KMS-11 (cell line): ENCODE measurements at regions not wholly inside any gene's neighbourhood (a gene's known extent, or its start where the extent isn't known, plus 50 kb on each side); places are given as distances from the start of the nearest gene placed in this dataset.

Experiments
- H2AFZ ChIP-seq: fragments of 200-600 bp; sonication (generic); 2 replicates; pipeline ENCODE4 v1.6.1; 2016; ENCODE audit warnings: antibody characterized with exemption, mixed run types, low read depth
- H3K27ac ChIP-seq: fragments of 200-600 bp; sonication (generic); 2 replicates; pipeline ENCODE4 v1.6.1; 2016; ENCODE audit warnings: mild to moderate bottlenecking, mixed run types
- H3K27me3 ChIP-seq: fragments of 200-600 bp; sonication (generic); 2 replicates; pipeline ENCODE4 v1.6.1; 2017; ENCODE audit warnings: mild to moderate bottlenecking, low read depth, mixed run types, moderate library complexity; ENCODE audit not compliant: insufficient read depth
- H3K36me3 ChIP-seq: fragments of 200-600 bp; sonication (generic); 2 replicates; pipeline ENCODE4 v1.6.1; 2017; ENCODE audit warnings: mild to moderate bottlenecking, mixed run types; ENCODE audit not compliant: insufficient read depth
- H3K4me1 ChIP-seq: fragments of 200-600 bp; sonication (generic); 2 replicates; pipeline ENCODE4 v1.6.1; 2016; ENCODE audit warnings: mild to moderate bottlenecking, low read depth, mixed run types; ENCODE audit not compliant: poor library complexity, severe bottlenecking
- H3K4me2 ChIP-seq: fragments of 200-600 bp; sonication (generic); 2 replicates; pipeline ENCODE4 v1.7.0; 2016; ENCODE audit warnings: mild to moderate bottlenecking, mixed run types
- H3K4me3 ChIP-seq: fragments of 200-600 bp; sonication (generic); IDR thresholded peaks from 2 replicates; pipeline ENCODE4 v1.6.1; 2017; ENCODE audit warnings: low read depth, low read length, mixed read lengths; ENCODE audit not compliant: insufficient read depth
- H3K79me2 ChIP-seq: fragments of 200-600 bp; sonication (generic); 2 replicates; pipeline ENCODE4 v1.6.1; 2016; ENCODE audit warnings: low read depth, mixed run types; ENCODE audit not compliant: insufficient read depth
- H3K9ac ChIP-seq: fragments of 200-600 bp; sonication (generic); 2 replicates; pipeline ENCODE4 v1.6.1; 2016; ENCODE audit warnings: mild to moderate bottlenecking, mixed run types
- H4K20me1 ChIP-seq: fragments of 200-600 bp; sonication (generic); 2 replicates; pipeline ENCODE4 v1.6.1; 2016; ENCODE audit warnings: mild to moderate bottlenecking, mixed run types; ENCODE audit not compliant: insufficient read depth
- CTCF ChIP-seq: fragments of 200-600 bp; sonication (generic); conservative IDR thresholded peaks from 2 replicates; pipeline ENCODE4 v1.6.1; 2017; ENCODE audit warnings: low read depth, mild to moderate bottlenecking, antibody characterized with exemption, low read length, moderate library complexity, mixed read lengths

- Histone ChIP-seq H4K20me1 (no peaks in the 10 kb centered on the region), H3K4me3 (no peak overlapping the region), H3K9ac (no peak overlapping the region), H2AFZ (no peak overlapping the region), H3K79me2 (no peaks in the 10 kb centered on the region), H3K4me1 (no peaks in the 10 kb centered on the region), H3K27me3 (no peaks in the 10 kb centered on the region), H3K4me2 (no peak overlapping the region), H3K36me3 (no peaks in the 10 kb centered on the region), H3K27ac (no peak overlapping the region)
- no peak for TF ChIP-seq CTCF
Measured at GRCh38 chr1:56197946-56198345, 381.4 kb downstream of the PLPP3 start.

GRCh38 chr1:56196839-56197238 is 382.5 kb downstream of the PLPP3 start:
- Histone ChIP-seq H3K9ac (no peak overlapping the region), H3K4me1 (no peaks in the 10 kb centered on the region), H3K4me2 (no peak overlapping the region), H3K36me3 (no peaks in the 10 kb centered on the region), H4K20me1 (no peaks in the 10 kb centered on the region), H3K4me3 (no peak overlapping the region), H3K27me3 (no peaks in the 10 kb centered on the region), H2AFZ (no peak overlapping the region), H3K27ac (no peak overlapping the region), H3K79me2 (no peaks in the 10 kb centered on the region)
- no peak for TF ChIP-seq CTCF

GRCh38 chr1:56194701-56195300 is 384.6 kb downstream of the PLPP3 start:
- TF ChIP-seq CTCF = no peak
- H3K4me3 ChIP-seq = no peak overlapping the region
- H3K4me1 ChIP-seq = no peaks in the 10 kb centered on the region
- H3K27me3 ChIP-seq = no peaks in the 10 kb centered on the region
- no peak overlapping the region for H3K27ac ChIP-seq
- no peak overlapping the region for H3K4me2 ChIP-seq
- H3K9ac ChIP-seq = no peak overlapping the region
- H4K20me1 ChIP-seq = no peaks in the 10 kb centered on the region
- no peaks in the 10 kb centered on the region for H3K79me2 ChIP-seq
- no peaks in the 10 kb centered on the region for H3K36me3 ChIP-seq
- H2AFZ ChIP-seq = no peak overlapping the region

GRCh38 chr1:56193656-56194055 is 385.7 kb downstream of the PLPP3 start:
- Histone ChIP-seq H3K4me2 (no peak overlapping the region), H2AFZ (no peak overlapping the region), H3K27ac (no peak overlapping the region), H4K20me1 (no peaks in the 10 kb centered on the region), H3K4me1 (no peaks in the 10 kb centered on the region), H3K36me3 (no peaks in the 10 kb centered on the region), H3K4me3 (no peak overlapping the region), H3K27me3 (no peaks in the 10 kb centered on the region), H3K9ac (no peak overlapping the region), H3K79me2 (no peaks in the 10 kb centered on the region)
- TF ChIP-seq CTCF = no peak
